Tibial nerve (tissue), 4 donors: ENCODE measurements at regions not wholly inside any gene's neighbourhood (a gene's known extent, or its start where the extent isn't known, plus 50 kb on each side); places are given as distances from the start of the nearest gene placed in this dataset.

Experiments used
- DNase-seq, 2 donors: peaks; one replicate each; pipeline ENCODE4 v3.0.0-alpha.2; 2019; ENCODE audit warnings: low spot score in 2 of 2
- H3K27ac ChIP-seq, 4 donors: fragments of 200-600 bp; sonication (generic) in 3 of 4; one replicate each; pipeline ENCODE4 v1.5.1; 2017 to 2019; ENCODE audit warnings: mild to moderate bottlenecking in 1 of 4
- H3K27me3 ChIP-seq, 2 donors: fragments of 200-600 bp; sonication (generic) in 1 of 2; one replicate each; pipeline versions ENCODE4 v1.5.1 to v1.6.0; 2017 to 2019
- H3K36me3 ChIP-seq, 3 donors: fragments of 200-600 bp; sonication (generic); one replicate each; pipeline ENCODE4 v1.5.1; 2018 to 2019
- H3K4me1 ChIP-seq, 4 donors: fragments of 200-600 bp; sonication (generic) in 3 of 4; one replicate each; pipeline ENCODE4 v1.5.1; 2017 to 2019
- H3K4me3 ChIP-seq, 4 donors: fragments of 200-600 bp; sonication (generic) in 3 of 4; one replicate each; pipeline ENCODE4 v1.5.1; 2017 to 2019; ENCODE audit warnings: mild to moderate bottlenecking in 1 of 4, moderate library complexity in 1 of 4
- H3K9me3 ChIP-seq, 4 donors: fragments of 200-600 bp; sonication (generic) in 3 of 4; one replicate each; pipeline ENCODE4 v1.5.1; 2017 to 2019
- EP300 ChIP-seq, 2 donors: sonication (generic); formaldehyde crosslinking; IDR thresholded peaks; one replicate each; pipeline ENCODE4 v1.6.1; 2017; ENCODE audit warnings: antibody characterized with exemption in 2 of 2, mild to moderate bottlenecking in 1 of 2
- POLR2A ChIP-seq, 2 donors: fragments of 450-650 bp; IDR thresholded peaks; one replicate each; pipeline ENCODE4 v1.6.1; 2017; ENCODE audit warnings: antibody characterized with exemption in 2 of 2, mild to moderate bottlenecking in 2 of 2, moderate library complexity in 2 of 2
- WGBS, 2 donors: methylation state at CpG; one replicate each; pipeline ENCODE4 v1.1.5; 2018; 5-methylcytosine and 5-hydroxymethylcytosine counted together
- TF ChIP-seq, protein P1 (sequence below), 5 experiments: fragments of 200-600 bp in 3 of 5; fragments of 450-650 bp in 2 of 5; sonication (generic) in 3 of 5; IDR thresholded peaks; one replicate each; pipeline ENCODE4 v1.5.1; 2016 to 2019; ENCODE audit warnings: antibody characterized with exemption in 5 of 5, mild to moderate bottlenecking in 3 of 5, moderate library complexity in 2 of 5

DNA sequence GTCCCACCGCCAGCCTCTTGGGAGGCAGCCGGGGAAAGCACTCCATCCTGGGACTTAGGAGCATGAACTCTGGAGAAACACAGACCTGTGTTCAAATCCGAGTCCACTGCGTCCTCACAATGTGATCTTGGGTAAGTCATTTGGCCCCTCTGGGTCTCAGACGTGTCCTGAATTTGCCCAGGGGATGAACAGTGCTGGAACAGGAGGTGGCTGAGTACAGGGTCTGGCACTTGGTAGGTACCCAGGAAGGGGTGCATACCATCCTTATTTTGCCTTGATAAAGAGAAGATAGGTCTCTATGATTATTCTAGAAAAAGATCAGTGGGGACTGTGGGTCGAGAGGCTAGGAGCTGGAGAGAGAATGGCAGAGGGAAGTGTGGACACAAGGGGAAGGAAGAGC is 135.7 kb downstream of the FGF18 start:
- 75 to 76% methylated on average over 6 of the region's 6 CpGs for WGBS, 2 donors
- no peak for DNase-seq
- no peak overlapping the region for H3K4me3 ChIP-seq
- peaks cover 0 to 6% (median 0%) of the 10 kb centered on the region in 4 donors for H3K9me3 ChIP-seq
- TF ChIP-seq, protein P1, sequence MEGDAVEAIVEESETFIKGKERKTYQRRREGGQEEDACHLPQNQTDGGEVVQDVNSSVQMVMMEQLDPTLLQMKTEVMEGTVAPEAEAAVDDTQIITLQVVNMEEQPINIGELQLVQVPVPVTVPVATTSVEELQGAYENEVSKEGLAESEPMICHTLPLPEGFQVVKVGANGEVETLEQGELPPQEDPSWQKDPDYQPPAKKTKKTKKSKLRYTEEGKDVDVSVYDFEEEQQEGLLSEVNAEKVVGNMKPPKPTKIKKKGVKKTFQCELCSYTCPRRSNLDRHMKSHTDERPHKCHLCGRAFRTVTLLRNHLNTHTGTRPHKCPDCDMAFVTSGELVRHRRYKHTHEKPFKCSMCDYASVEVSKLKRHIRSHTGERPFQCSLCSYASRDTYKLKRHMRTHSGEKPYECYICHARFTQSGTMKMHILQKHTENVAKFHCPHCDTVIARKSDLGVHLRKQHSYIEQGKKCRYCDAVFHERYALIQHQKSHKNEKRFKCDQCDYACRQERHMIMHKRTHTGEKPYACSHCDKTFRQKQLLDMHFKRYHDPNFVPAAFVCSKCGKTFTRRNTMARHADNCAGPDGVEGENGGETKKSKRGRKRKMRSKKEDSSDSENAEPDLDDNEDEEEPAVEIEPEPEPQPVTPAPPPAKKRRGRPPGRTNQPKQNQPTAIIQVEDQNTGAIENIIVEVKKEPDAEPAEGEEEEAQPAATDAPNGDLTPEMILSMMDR (IDR thresholded peaks at IDR 0.05): no peak
- TF ChIP-seq POLR2A (IDR thresholded peaks at IDR 0.05) (no peak), EP300 (IDR thresholded peaks at IDR 0.05) (no peak)
- H3K27ac ChIP-seq: no peak overlapping the region
- no peaks in the 10 kb centered on the region for H3K36me3 ChIP-seq
- no peaks in the 10 kb centered on the region for H3K27me3 ChIP-seq
- H3K4me1 ChIP-seq: no peaks in the 10 kb centered on the region

DNA sequence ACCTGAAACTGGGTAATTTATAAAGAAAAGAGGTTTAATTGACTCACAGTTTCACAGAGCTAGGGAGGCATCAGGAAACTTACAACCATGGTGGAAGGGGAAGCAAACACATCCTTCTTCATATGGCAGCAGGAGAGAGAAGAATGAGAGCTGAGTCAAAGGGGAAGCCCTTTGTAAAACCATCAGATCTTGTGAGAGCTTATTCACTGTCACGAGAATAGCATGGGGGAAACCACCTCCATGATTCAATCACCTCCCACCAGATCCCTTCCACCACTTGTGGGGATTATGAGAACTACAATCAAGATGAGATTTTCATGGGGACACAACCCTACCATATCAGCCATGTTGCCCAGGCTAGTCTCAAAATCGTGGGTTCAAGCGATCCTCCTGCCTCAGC is 143.4 kb downstream of the FGF18 start:
- no peak for DNase-seq
- Histone ChIP-seq H3K9me3 (peaks cover 0 to 3% (median 0%) of the 10 kb centered on the region in 4 donors), H3K27me3 (no peaks in the 10 kb centered on the region), H3K4me3 (no peak overlapping the region), H3K36me3 (no peaks in the 10 kb centered on the region), H3K27ac (no peak overlapping the region), H3K4me1 (no peaks in the 10 kb centered on the region)
- no peak for TF ChIP-seq EP300 (IDR thresholded peaks at IDR 0.05)
- 87 to 88% methylated on average over 3 of the region's 3 CpGs for WGBS, 2 donors

DNA sequence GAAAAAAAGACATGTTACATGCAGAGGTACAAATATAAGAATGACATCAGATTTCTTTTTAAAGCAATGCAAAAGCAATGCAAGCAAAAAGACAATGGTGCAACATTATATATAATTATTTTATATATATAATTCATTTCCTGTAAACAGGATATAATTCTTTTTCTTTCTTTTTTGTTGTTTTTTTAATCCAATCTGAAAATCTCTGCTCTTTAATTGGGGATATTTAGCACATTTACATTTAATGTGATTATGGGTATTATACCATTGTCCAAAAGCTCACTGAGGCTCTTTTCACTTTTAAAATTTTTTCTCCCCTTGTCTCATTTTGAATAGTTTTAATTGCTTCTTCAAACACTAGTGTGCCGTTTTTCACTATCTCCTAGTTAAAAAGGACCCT is 148.9 kb downstream of the FGF18 start:
- WGBS, 2 donors: 65 to 89% methylated on average over 1 of the region's 1 CpG
- H3K9me3 ChIP-seq: peaks cover 0 to 22% (median 3%) of the 10 kb centered on the region in 4 donors
- no peaks in the 10 kb centered on the region for H3K4me1 ChIP-seq
- DNase-seq: no peak
- TF ChIP-seq EP300 (IDR thresholded peaks at IDR 0.05): no peak
- TF ChIP-seq, protein P1 (IDR thresholded peaks at IDR 0.05): no peak
- TF ChIP-seq POLR2A (IDR thresholded peaks at IDR 0.05): no peak
- H3K4me3 ChIP-seq: no peak overlapping the region
- H3K36me3 ChIP-seq: no peaks in the 10 kb centered on the region
- H3K27ac ChIP-seq: no peak overlapping the region
- no peaks in the 10 kb centered on the region for H3K27me3 ChIP-seq

DNA sequence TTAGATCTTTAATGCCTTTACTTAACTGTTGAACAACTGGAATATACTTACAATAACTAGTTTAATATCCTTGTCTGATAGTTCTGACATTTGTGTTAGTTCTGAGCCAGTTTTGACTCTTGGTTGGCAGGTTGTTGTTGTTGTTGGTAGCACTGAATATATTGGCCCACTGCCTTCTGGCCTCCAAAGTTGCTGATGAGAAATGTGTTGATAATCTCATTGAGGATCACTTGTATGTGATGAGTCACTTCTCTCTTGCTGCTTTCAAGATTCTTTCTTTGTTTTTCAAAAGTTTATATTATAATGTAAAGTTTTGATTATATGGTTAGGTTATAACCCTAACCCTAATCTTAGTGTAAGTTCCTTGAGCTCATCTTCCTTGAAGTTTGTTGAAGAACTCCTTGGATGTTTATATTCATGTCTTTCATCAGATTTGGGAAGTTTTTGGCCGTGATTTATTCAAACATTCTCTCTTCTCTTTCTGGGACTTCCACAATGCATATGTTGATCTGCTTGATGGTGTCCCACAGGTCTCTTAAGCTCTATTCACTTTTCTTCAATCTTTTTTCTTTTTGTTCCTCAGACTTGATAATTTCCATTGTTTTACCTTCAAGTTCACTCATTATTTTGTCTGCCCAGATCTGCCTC is 149.7 kb downstream of the FGF18 start:
- H3K4me3 ChIP-seq: no peak overlapping the region
- H3K27me3 ChIP-seq: no peaks in the 10 kb centered on the region
- peaks cover 0 to 22% (median 3%) of the 10 kb centered on the region in 4 donors for H3K9me3 ChIP-seq
- no peak overlapping the region for H3K27ac ChIP-seq
- no peaks in the 10 kb centered on the region for H3K36me3 ChIP-seq
- H3K4me1 ChIP-seq: peaks cover 0 to 6% (median 0%) of the 10 kb centered on the region in 4 donors
- 0 to 40% methylated on average over 1 of the region's 1 CpG for WGBS, 2 donors
- no peak for DNase-seq
- TF ChIP-seq, protein P1 (IDR thresholded peaks at IDR 0.05): no peak
- TF ChIP-seq POLR2A (IDR thresholded peaks at IDR 0.05) (no peak), EP300 (IDR thresholded peaks at IDR 0.05) (no peak)

DNA sequence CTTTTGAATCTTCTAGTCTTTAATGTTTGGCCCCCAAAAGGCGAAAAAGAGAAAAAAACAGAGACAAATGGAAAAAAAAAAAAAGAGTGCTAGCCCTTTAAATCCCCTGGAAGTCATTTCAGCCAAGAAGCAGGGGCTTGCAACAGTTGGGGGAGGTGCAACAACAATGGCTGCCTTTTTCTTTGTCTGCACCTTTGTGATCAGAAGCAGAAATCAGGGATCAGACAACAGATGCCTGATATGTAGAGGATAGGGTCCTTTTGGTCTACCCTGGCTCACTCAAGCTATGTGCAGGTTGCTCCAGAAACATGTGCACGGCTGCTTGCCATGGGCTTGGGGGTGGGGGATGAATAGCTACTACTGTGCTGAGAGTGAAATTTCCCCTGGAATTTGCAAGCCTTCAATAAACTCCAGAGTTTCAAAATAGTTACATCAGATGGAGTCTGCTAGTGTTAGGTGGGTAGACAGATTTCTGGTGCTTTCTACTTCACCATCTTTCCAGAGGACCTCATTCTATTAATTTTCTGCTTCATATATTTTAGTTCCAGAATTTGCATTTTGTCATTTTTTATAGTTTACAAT is 150.9 kb downstream of the FGF18 start:
- H3K27me3 ChIP-seq: no peaks in the 10 kb centered on the region
- no peak overlapping the region for H3K27ac ChIP-seq
- TF ChIP-seq, protein P1 (IDR thresholded peaks at IDR 0.05): no peak
- TF ChIP-seq EP300 (IDR thresholded peaks at IDR 0.05) (no peak), POLR2A (IDR thresholded peaks at IDR 0.05) (no peak)
- H3K9me3 ChIP-seq: peaks cover 0 to 22% (median 3%) of the 10 kb centered on the region in 4 donors
- DNase-seq: no peak
- peaks cover 0 to 8% (median 0%) of the 10 kb centered on the region in 4 donors for H3K4me1 ChIP-seq
- WGBS, 2 donors: 49 to 72% methylated on average over 2 of the region's 2 CpGs
- no peak overlapping the region for H3K4me3 ChIP-seq
- no peaks in the 10 kb centered on the region for H3K36me3 ChIP-seq
